ENCODE measurements at regions not wholly inside any gene's neighbourhood (a gene's known extent, or its start where the extent isn't known, plus 50 kb on each side); places are given as distances from the start of the nearest gene placed in this dataset.

- ChIA-PET SMC1A (ENCODE audit: uncharacterized antibody, unreplicated experiment) (interaction anchor here (0.7 to 6.5 kb wide), 7 partner anchors 12 to 74 kb away, joined by 3 to 46 read pairs (median 4); no protein-coding TSS in a partner anchor), RAD21 (ENCODE audit: unreplicated experiment) (interaction anchor here (1.2 to 2.9 kb wide), 2 partner anchors 13 to 59 kb away, joined by 4 to 12 read pairs; no protein-coding TSS in a partner anchor), CTCF (interaction anchor here (1.0 to 1.7 kb wide), 2 partner anchors 11 to 62 kb away, joined by 3 to 6 read pairs; no protein-coding TSS in a partner anchor), POLR2A (interaction anchor here (0.6 to 3.9 kb wide), 4 partner anchors 12 to 353 kb away, joined by 3 to 18 read pairs (median 4); no protein-coding TSS in a partner anchor)
- H2AFZ ChIP-seq (ENCODE audit: control insufficient read depth, low read depth, low read length): no peak overlapping the region
- DNase-seq (ENCODE audit: low read depth, low spot score) (no peak), ATAC-seq (no peak), FAIRE-seq (peak; percentile 18)
- intact Hi-C loops (cut with micrococcal nuclease; ENCODE audit: unreplicated experiment) (no loop called here), in situ Hi-C loops (cut with MboI) (no loop called here)
- no peak overlapping the region for H3K4me2 ChIP-seq (ENCODE audit: control insufficient read depth, insufficient read depth)
- no peaks in the 10 kb centered on the region for H3K9me3 ChIP-seq (replicated peaks; ENCODE audit: control insufficient read depth, insufficient read depth, low read length)
- H3K27me3 ChIP-seq (replicated peaks in 1 of 2; ENCODE audit: control insufficient read depth in 2 of 2, insufficient read depth in 2 of 2, low read length in 1 of 2): no peaks in the 10 kb centered on the region
- H4K20me1 ChIP-seq (ENCODE audit: control insufficient read depth, insufficient read depth): no peaks in the 10 kb centered on the region
- WGBS (ENCODE audit: insufficient coverage, insufficient replicate concordance, low lambda C conversion rate, missing lambda C conversion rate): 59% methylated on average over 5 of the region's 5 CpGs
- H3K27ac ChIP-seq (ENCODE audit: control insufficient read depth, insufficient read depth): no peak overlapping the region
- H3K9ac ChIP-seq (ENCODE audit: control insufficient read depth, insufficient read depth, low read length): no peak overlapping the region
- H3K79me2 ChIP-seq (ENCODE audit: control insufficient read depth, insufficient read depth, low read length): no peaks in the 10 kb centered on the region
- no TSS peak for BruUV-seq (replicated peaks)
- no peaks in the 10 kb centered on the region for H3K36me3 ChIP-seq (ENCODE audit: control insufficient read depth in 2 of 2, insufficient read depth in 2 of 2, low read length in 1 of 2)
- H3K4me1 ChIP-seq (ENCODE audit: control insufficient read depth, insufficient read depth, low read length): peaks cover 6% of the 10 kb centered on the region
- H3K4me3 ChIP-seq: no peak overlapping the region
- TF ChIP-seq EP300 (IDR thresholded peaks at IDR 0.05; ENCODE audit: borderline replicate concordance in 1 of 2, control insufficient read depth in 1 of 2, low read depth in 2 of 2, low read length in 2 of 2) (no peak), MTA2 (IDR thresholded peaks at IDR 0.05; ENCODE audit: low read depth) (no peak), WRNIP1 (IDR thresholded peaks at IDR 0.05; ENCODE audit: borderline replicate concordance, low read depth, low read length) (no peak), MTA3 (IDR thresholded peaks at IDR 0.05; ENCODE audit: borderline replicate concordance, low read length) (no peak), ZSCAN29 (IDR thresholded peaks at IDR 0.05) (no peak), HSF1 (IDR thresholded peaks at IDR 0.05; ENCODE audit: low read depth, low read length) (no peak), ZNF592 (IDR thresholded peaks at IDR 0.05) (no peak), BRCA1 (IDR thresholded peaks at IDR 0.05; ENCODE audit: low read depth, low read length) (no peak), ASH2L (IDR thresholded peaks at IDR 0.05; ENCODE audit: borderline replicate concordance, low read depth) (no peak), SRF (IDR thresholded peaks at IDR 0.05; ENCODE audit: low read depth in 2 of 2, low read length in 2 of 2) (no peak), NFYB (IDR thresholded peaks at IDR 0.05; ENCODE audit: insufficient read depth, low read depth, low read length) (no peak), STAT3 (IDR thresholded peaks at IDR 0.05; ENCODE audit: low read depth, low read length) (no peak), ZZZ3 (IDR thresholded peaks at IDR 0.05; ENCODE audit: control insufficient read depth, insufficient read length, low read depth) (no peak)
- TF ChIP-seq, protein P1, sequence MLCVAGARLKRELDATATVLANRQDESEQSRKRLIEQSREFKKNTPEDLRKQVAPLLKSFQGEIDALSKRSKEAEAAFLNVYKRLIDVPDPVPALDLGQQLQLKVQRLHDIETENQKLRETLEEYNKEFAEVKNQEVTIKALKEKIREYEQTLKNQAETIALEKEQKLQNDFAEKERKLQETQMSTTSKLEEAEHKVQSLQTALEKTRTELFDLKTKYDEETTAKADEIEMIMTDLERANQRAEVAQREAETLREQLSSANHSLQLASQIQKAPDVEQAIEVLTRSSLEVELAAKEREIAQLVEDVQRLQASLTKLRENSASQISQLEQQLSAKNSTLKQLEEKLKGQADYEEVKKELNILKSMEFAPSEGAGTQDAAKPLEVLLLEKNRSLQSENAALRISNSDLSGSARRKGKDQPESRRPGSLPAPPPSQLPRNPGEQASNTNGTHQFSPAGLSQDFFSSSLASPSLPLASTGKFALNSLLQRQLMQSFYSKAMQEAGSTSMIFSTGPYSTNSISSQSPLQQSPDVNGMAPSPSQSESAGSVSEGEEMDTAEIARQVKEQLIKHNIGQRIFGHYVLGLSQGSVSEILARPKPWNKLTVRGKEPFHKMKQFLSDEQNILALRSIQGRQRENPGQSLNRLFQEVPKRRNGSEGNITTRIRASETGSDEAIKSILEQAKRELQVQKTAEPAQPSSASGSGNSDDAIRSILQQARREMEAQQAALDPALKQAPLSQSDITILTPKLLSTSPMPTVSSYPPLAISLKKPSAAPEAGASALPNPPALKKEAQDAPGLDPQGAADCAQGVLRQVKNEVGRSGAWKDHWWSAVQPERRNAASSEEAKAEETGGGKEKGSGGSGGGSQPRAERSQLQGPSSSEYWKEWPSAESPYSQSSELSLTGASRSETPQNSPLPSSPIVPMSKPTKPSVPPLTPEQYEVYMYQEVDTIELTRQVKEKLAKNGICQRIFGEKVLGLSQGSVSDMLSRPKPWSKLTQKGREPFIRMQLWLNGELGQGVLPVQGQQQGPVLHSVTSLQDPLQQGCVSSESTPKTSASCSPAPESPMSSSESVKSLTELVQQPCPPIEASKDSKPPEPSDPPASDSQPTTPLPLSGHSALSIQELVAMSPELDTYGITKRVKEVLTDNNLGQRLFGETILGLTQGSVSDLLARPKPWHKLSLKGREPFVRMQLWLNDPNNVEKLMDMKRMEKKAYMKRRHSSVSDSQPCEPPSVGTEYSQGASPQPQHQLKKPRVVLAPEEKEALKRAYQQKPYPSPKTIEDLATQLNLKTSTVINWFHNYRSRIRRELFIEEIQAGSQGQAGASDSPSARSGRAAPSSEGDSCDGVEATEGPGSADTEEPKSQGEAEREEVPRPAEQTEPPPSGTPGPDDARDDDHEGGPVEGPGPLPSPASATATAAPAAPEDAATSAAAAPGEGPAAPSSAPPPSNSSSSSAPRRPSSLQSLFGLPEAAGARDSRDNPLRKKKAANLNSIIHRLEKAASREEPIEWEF (IDR thresholded peaks at IDR 0.05; ENCODE audit: insufficient replicate concordance, low read depth, low read length): no peak
These were observed 70.6 kb upstream of the CCND2 start for GRCh38 chr12:4202918-4203317.
